NCI-H1092 treated with DMSO at 0.1 percent for 48 hours (cell line): ENCODE measurements at regions not wholly inside any gene's neighbourhood (a gene's known extent, or its start where the extent isn't known, plus 50 kb on each side); places are given as distances from the start of the nearest gene placed in this dataset.
A peak's percentile ranks its signal among the peaks of the same experiment; 100 is the strongest.

Experiments used
- DNase-seq: peaks from one replicate; lab custom pipeline; 2025; lab: John Stamatoyannopoulos, UW

DNA sequence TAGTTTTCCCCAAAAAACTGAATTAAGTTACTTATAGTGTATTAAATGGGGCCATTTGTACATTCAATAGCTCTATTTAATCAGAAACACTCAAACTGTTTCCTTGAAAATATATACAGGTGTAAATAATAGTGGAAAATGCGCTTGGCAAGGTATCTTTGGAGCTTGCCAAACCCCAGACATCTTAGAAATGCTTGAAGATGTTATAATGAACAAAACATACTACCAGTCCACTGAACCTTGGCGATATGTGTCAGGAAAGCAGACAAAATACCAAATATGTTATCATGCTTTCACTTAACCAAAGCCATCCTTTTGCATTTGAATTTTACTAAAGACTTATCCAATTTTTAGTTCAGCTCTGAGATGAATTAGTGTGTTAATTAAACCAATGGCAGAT, 352.7 kb upstream of the SEMA3A start:
- no peak for DNase-seq

DNA sequence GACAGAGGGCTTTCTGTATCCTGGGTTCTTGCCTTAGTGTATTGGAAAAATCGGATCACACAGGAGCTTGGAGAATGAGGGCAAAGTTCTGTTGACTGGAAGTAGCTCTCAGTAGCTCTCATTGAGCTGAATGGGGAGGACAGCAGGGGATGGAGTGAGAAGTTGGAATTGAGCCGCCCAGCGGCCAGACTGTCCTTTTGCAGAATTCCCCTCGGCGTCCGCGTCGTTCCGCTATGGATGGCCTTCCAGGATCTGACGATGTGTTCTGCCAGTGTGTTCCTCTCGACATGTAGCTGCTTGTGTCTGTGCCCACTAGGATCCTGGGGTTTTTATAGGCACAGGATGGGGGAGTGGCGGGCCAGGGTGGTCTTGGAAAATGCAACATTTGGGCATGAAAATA, 351.8 kb upstream of the SEMA3A start:
- no peak for DNase-seq

DNA sequence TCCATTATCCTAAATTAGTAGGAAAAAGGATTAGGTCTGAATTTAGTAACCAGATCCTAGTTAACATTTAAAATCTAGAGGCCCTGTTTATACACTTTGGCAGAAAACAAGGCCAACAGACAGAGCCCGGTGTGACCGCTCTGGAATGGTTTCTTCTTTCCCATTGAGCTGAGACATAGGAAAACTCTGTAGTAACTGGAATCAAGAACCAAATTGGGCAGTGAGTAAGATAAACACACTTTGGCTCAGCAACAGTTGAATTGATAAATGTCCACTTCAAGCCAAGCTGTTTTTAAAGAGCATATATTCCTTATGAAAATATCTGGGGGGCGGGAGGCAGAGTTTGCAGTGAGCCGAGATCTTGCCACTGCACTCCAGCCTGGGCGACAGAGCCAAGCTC, 343.7 kb upstream of the SEMA3A start:
- DNase-seq: no peak

DNA sequence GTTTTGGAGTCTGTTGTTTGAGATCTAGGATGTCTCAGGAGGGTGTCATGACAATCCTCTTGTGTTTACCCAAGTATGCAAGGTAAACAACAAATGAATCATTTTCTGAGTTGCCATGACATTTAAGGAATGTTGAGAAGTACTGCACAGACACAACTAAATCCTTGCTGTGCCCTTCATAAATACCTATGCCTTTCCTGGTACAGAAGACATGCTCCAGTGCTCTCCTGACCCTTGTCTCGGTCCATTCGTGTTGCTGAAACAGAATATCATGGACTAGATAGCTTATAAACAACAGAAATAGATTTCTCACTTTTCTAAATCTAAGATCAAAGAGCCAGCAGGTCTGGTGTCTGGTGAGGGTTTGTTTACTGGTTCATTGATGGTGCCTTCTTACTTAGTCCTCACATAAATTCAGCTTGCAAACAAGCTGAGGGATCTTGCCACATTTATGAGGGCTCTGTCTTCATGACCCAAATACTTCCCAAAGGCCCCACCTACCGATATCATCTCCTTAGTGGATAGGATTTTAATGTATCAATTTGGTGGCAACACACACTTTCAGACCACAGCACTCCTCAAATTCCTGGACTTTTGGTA, 341.8 kb upstream of the SEMA3A start:
- no peak for DNase-seq

DNA sequence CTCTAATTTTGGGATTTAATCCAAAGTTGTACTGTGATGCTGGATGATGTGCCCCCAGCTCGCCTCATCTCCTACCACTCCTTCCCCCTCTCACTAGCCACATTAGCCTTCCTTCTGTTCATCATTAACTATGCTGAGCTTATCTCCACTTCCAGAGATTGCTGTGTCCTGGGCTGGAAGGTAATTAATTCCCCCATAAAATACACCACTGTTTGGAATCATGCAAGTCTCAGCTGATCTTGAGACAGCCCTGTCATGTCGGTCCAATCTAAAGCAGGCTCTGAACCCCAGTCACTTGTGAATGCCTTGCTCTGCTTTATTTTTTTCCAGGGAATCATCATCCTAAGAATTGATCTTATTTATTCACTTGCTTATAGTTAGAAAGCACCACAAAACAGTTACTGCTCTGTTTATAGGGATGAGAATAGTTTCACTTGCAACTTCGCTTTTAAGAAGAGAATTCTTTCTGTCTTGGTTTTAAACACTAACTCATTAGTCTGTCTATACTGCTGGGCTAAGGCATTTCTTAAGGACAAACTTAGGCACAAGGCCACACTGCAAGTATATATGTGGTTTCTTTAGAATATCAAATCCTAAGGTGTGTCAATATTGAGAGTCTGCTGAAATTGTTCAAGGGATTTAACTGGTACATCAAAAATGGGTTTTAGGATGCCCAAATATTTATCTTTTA, 341.1 kb upstream of the SEMA3A start:
- DNase-seq: no peak

DNA sequence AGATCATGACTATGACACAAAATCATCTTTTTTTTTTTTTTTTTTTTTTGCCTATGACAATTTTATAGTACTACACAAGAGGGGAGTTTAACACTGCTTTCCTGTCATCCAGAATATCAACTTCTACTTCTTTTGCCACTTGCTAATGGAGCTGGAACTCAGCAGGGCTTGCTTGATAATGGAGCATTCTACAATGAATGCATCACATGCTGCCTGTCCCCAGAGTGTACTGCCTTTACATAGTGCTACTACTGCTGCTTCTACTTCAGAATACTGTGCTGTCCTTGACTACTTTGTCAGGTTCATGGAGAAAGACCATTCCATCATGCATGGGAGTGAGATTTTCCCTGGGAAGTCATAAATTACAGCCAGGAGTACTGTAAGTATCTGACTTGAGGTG, 338.6 kb upstream of the SEMA3A start:
- DNase-seq: no peak

DNA sequence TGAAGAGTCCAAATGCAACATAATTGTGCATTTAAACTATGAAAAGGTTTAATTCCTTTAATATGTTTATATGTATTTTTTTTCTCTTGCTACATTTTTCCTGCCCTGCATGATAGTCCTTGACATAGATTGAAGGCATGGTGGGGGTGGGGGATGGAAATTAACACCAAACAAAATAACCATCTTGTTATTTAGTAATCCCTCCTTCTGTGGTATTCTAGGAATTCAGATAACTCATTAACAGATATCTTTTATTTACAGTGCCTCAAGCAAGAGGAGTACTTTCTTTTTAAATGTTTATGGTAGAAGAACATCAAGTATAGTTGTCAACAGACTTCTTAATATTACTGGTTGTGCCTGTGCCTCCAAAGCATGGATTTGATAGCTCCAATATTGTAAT, 337.6 kb upstream of the SEMA3A start:
- DNase-seq: no peak

DNA sequence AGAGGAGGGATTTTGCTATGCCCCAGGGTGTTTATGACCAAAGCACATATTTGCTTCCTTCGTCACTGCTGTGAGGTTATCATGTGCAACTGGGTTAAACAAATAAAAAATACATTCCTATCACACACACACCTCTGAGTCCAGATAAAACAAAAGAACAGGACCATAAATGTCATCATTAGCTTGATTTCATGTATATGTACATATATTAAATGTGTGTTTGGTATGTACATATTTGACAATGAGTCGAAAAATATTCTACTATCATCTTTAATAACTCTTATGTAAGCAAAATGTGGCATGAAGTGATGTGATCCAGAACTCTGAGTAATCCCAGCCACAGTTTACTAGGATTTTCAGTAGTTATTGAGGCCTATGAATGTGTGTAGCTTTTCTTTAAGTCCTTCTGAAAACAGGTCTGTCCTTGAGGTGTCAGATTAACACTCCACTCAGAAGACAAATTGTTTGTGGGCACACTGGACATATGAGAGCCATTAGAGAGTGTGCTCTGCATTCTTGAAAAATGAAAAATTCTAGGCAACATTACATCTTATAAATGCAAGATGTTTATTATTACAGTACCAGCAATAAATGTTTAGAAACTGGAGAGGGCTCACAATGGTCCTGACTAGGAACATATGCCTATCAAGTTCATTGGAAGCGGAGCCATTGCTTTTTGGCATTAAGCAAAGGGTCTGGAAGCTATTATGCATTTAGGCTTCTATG, 335.1 kb upstream of the SEMA3A start:
- peak; percentile 9 for DNase-seq

DNA sequence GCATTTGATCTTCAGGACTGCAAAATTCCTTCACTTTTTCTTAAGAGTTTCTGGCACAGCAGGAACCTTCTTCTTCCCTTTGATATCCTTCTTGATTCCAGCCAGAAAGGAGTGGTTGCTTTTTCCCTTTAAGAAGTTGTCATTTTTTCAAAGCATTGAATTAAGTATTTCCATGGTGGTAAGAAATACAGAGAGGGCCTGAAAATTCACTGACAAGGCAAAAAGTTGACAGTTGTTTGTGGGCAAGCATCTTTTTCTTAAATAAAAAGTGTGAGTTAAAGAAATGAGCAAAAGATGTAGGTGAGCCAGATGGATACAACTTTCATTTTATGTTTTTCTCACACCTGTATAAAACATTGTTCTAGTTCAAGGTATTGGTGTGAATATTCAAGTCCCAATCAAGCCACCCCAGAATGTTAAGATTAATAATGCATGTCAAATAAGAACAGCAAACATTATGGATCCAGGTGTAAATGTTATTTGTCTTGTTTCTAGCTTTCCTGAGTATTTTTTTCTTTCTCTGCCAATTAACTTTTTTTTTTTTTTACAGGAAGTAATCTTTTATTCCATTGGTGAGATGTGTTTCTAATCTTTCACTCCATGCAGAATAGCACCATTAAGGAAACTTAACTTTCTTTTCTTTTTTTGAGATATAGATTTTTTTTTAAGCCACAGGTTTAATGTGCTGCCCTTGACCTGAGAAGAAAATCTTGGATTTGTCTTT, 334.3 kb upstream of the SEMA3A start:
- no peak for DNase-seq

DNA sequence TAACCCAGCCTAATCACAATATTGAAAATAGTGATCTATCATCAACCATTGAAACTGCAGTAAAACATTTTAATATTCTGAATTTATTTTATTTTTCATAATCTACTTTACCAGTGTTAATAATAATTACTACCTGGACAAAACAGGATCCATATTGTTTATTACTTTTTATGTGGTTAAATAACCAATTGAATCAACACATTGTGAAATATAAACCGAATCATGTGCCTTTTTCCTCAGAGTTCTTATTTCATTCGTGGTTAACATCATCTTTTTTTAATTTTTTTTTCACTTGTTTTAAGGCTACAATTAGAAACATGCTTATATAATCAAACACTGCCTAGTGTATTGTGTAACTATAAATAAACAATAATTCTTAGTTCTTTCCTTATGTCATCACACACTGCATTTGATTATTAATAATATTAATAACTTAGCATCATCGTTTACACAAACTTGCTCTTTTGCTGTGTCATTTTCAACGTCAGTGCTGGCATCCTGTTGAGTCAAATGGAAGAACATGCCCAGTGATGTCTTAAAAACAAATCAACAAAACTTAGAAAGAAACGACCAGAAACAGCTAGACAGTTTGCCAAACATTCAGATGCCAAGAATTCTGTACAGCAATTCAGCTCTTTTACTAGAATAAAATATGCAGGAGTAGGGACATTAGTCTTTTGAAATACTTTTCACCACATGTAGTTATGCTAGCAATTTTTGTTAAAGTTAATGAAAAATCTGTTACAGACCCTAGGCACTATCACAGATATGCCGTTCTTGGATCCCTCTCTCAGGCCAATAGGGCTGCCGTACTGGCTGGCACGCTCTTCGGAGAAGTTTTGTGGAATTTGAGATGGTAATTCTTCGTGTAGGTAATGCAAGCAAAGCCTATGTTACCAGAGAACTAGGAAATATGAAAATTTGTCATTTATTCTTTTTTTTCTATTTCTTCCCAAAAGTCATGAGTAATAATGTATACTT, 330.4 kb upstream of the SEMA3A start:
- no peak for DNase-seq

DNA sequence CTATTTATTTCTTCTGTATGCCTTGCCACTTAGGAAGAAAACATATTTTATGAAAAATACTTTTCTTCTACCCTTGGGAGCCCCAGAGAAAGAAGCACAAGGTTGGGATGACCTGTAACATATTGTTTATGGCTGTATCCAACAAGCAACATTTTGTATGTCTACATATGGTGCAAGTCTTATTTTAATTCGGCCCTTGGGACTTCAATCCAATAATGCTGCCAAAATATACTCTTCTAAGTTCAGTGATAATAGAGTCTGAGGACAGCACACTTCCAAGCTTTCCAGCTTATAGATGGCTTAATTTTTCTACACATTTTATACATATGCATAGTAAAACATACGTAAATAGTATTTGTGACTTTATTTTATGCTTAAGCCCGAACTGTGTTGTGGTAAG, 318.5 kb upstream of the SEMA3A start:
- peak; percentile 19 for DNase-seq

DNA sequence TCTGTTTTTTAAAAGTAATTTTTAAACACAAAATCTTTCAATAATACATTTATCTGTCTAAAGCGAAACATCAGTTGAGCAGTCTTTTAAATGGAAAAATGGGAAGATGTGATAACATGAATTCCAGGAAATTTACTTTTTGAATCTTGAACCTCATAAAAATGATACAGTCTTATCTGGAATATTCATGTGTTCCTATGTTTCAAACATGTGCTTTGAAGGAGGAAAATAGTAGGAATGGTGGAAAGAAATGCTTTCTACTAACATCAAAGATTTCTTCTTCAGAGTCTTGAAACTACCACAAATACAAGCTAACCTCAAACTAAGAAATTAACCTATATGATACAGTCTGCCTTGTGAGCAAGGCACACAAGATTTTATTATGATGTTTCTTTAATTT, 317.5 kb upstream of the SEMA3A start:
- DNase-seq: no peak

DNA sequence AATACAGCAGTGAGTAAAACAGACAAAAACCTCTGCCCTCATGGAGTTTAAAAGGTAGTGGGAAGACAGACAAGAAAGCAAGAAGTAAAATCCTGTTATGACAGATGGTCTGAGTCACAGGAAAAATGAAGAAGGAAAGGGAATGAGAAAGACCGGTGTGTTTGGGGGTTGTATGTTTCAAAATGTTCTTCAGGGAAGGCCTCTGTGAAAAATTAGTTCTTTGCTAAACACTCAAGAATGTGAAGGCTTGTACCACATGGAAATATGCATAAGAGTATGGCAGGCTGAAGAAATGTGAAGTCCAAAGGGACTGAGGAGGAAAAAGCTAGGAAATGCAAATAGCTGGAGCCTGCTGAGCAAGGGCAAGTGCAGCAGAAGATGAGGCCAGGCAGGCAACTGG, 315.9 kb upstream of the SEMA3A start:
- DNase-seq: no peak

DNA sequence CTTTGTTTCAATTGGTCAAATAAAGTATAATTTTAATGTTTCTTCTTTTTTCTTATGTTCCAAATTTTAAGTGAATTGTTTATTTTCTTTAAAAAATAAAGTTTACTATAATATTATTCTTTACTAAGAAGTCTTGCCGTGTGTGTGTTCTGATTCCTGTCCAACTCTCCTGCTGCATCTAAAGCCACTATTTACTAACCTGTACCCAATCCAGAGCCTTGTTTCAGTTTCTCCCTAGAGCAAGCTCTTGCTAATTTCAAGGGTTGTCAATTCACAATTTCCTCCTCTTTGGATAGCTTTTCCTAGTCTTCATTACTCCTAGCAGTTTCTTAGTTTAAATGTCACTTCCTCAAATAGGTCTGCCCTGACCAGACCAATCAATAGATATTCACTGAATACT, 314.9 kb upstream of the SEMA3A start:
- DNase-seq: no peak

DNA sequence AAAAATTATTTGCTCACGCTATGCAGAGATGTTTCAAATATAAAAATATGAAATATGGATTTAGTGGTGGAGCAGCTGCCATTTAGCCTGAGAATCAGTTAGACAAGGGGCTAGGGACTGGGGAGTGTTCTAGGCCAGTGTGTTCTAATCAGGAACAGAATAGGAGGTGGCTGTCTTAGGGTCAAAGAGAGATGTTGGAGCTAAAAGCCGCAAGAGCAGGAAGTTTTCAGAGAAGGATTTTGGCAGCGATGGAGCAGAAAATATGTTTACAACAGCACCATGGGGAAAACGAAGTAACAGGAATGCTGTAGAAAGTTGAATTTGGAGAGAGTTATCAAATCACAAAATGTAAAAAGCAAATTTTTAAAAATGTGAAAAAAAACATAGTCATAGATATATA, 314.0 kb upstream of the SEMA3A start:
- no peak for DNase-seq

DNA sequence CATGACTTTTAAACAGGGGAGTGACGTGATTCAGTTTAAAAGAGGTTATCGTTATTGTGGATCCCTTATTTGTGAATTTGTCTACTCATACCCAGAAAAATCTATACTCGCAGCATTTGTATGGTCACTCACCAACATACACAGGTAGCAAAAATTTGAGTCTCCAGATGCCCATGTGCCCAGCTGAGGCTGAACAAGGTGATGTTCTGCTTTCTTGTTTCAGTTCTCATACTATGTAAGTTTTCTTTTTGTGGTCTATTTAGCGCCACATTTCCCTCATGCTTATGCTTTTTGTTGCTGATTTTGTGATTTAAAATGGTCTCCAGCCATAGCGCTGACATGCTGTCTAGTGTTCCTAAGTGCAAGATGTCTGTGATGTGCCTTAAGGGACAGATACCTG, 312.9 kb upstream of the SEMA3A start:
- no peak for DNase-seq

DNA sequence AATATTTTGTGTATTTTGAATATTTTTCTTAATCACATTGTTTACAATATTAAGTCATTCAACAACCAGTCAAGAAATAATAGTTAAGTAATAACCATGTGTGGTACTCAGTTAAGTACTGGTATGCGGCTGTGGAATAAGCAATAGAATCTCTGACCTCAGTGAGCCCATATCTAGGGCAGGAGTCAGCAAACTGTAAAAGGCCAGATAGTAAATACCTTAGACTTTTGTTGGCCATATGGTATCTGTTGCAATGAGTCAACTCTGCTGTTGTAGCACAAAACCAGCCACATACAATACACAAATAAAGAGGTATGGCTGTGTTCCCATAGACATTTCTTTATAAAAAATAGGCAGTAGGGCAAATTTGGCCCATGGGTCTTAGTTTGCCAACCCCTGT, 311.6 kb upstream of the SEMA3A start:
- no peak for DNase-seq

DNA sequence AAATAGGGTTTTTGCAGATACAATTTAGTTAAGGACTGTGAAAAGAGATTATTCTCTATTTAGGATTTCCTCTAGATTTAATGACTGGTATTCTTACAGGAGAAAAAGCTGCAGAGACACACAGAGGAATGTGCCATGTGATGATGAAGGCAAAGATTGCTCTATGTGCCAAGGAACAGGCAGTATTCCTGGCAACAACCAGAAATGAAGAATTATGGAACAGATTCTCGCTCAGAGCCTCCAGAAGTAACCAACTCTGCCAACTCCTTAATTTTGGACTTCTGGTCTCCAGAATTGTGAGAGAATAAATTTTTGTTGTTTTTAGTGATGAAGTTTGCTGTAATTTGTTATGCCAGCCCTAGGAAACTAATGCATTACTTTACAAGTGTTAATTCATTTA, 307.6 kb upstream of the SEMA3A start:
- DNase-seq: no peak

DNA sequence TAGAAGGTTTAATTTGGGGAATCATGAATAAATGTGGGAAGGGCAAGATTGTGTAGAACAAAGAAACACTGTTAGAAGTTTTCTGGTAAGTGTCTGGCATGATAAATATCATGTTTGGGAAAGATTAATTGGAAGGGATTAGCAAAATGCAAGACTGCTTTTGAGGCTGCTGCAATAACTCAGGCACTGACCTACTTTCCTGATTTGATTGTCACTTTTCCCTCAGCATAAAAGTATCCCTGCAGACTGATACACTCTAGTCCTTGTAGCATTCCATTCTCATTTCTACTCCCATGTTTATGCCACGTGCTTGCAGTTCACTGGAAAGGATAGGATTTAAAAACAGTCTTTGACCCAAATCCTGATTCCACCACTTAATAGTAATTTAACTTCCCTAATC, 303.3 kb upstream of the SEMA3A start:
- no peak for DNase-seq

DNA sequence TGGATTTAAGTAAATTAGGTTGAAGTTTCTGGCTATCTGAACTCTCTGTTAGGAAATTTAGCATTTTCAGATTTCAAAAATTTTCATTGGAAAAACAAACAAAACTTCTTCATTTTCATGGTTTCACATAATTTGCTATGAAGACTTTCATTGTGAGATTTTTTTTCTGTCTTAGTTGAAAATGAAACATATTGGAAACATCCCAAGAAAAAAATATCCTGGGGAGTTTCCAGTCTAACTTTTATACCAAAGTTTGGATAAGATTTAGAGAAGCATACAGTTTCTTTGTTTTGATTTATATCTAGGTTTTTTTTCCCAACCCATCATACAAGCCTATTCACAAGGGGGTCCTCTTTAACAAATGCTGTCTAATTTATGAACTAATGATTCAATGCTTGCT, 300.5 kb upstream of the SEMA3A start:
- DNase-seq: no peak

DNA sequence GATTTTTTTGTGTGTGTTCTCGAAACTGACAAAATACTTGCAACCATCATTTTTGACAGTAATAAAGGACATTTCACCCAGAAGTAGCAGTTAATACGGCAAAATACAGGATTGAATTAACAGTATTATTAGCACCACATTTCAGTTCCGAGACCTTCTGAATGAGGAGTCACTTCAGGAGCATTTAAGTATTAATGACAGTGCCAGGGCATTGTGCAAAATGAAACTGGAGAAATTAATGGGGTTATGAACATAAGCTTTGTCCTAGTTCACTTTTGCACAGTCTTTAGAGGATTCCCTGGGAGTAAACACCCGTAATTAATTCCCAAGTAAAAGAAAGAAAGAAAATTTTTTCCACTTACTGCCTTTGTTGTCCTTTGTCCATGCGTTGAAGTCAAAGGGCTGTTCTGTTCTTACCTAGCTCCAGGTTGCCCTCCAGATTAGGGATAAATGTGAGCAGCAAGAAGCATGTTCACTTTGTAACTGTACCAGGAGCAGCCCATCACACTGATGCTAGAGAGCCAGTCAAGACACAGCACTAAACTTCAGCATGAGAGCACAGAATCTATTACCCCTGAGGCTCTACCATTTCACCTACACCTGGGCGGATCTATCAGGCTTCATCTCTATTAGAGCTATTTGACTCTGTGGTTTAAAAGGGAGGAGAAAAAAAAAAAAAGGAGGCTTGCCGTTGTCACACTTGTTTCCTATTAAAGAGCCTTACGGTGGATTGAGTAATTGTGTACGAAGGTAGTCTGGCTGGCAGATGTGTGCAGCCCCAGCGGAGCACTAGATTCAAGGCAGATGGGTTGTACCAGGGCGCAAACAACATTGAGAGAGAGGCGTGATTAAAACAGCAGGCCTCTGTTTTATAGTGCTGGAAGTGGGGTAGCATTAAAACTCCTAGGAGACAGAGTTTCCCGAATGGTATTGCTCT, 297.8 kb upstream of the SEMA3A start:
- DNase-seq: no peak
